GM19452 (cell line): ENCODE measurements at regions not wholly inside any gene's neighbourhood (a gene's known extent, or its start where the extent isn't known, plus 50 kb on each side); places are given as distances from the start of the nearest gene placed in this dataset.

ENCODE experiments used
- ATAC-seq: cut with Tn5 transposase; IDR thresholded peaks from one replicate; pipeline ENCODE4 v1.9.1; 2021; ENCODE audit not compliant: unreplicated experiment

- ATAC-seq, result no peak
Measured at GRCh38 chr14:42687421-42687820, 1080.7 kb downstream of the LRFN5 start.

DNA sequence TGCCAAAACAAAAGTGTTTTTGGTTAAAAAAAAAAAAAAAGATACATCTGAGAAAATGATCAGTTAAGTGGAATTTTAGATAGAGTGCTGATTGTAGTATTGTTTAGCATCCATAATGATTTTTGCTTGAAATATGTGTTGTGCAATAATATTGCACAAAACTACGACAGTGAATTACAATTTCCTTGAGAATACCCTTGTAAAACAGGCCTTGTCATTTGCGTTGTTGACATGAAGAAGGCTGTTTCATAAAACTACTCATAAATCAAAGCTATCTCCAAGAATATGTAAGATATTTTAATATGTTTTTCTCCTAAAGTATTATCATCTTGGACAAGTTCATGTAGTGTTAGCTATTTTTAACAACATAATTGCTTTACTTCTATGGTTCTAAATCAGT, 1077.0 kb downstream of the LRFN5 start:
- ATAC-seq, result no peak

DNA sequence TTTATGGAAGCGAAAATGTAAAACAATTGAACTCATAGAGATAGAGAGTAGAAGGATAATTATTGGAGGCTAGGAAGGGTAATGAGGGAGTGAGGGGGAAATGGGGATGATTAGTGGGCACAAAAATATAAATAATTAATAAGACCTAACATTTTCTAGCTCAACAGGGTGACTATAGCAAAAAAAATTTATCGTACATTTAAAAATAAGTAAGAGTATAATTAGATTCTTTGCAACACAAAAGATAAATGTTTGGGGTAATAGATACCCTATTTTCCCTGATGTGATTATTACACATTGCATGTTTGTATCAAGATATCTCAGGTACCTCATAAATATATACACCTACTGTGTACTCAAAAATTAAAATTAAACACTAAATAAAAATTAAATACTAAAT, 1070.0 kb downstream of the LRFN5 start:
- ATAC-seq, result no peak

GRCh38 chr14:42673963-42674362, 1067.3 kb downstream of the LRFN5 start:
- no peak for ATAC-seq

DNA sequence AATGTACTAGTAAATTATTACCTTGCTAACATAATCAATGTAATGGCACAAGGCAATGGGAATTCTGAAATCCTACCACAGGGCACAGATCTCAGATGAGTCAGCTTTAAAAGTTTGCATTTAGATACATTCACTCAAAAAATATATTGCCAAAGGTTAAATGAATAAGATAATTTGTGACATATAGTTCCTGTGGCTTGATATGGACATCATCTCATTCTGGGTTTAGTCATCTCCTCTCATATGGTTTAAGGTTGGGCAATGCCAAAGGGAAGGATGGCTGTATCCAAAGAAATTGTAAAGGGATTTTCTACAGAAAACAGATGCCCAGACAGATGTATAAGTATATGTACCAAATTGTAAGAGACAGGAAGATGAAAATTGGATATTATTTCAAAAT, 1065.0 kb downstream of the LRFN5 start:
- no peak for ATAC-seq

- ATAC-seq, result no peak
Measured at GRCh38 chr14:42665083-42665482, 1058.4 kb downstream of the LRFN5 start.

- no peak for ATAC-seq
Measured at GRCh38 chr14:42664190-42664589, 1057.5 kb downstream of the LRFN5 start.

DNA sequence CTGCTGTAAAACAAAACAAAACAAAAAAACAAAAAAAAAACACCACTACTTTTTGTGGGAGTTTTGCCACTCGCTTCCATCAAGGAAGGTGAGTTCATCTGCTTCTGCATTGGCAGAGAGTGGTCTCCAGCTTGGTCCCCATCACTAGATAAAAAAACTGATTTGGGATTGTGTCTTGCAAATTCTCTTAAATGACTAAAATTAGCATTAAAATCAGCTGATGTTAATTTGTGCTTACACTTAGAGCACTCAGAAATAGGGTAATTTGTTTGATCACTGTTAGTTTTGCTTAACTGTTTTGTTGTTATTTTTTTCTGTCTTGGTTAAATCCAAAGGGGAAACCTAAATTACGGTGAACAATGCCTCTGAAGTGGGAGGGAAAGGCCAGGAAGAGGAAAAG, 1048.0 kb downstream of the LRFN5 start:
- no peak for ATAC-seq

DNA sequence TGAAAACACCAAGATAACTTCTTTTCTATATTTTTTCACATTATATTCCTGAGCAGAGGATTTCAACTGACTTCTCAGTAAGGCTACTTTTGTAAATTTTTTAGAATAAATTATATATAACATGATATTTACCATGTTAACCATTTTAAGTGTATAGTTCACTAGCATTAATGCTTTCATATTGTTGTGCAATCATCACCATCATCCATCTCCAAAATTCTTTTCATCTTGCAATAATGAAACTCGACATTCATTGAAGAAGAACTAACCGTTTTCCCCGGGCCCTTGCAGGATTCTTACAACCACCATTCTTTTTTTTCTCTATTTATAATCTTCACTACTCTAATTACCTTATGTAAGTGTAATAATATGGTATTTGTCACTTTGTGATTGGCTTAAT, 1036.1 kb downstream of the LRFN5 start:
- ATAC-seq, result no peak

DNA sequence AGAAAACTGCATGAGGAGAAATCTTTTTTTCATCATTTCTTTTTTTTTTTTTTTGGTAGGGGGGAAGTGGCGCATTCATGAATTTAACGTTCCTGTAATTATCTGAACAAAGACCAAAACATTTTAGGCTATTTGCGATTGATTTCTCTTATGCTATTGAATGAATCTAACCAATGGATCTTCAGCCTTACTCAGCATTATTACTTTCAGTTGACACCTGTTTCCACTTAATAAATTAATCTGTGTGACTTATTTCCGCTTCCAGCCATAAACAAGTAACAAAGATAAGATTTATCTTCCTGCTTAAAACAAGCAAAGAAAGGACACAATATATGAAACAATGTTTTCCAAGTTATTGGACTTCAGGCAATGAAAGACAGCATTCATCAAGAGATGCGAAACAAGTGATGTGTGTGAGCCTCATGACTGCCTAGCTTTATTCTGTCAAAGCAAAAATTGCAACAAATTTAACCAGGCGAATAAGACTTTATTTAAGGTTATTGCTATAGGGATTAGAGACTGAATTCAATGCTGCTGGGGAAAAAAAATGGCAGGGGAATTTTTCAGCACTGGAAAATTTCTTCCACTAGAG, 1026.9 kb downstream of the LRFN5 start:
- no peak for ATAC-seq

GRCh38 chr14:42629553-42629952, 1022.9 kb downstream of the LRFN5 start:
- ATAC-seq, result no peak

GRCh38 chr14:42628602-42629001, 1021.9 kb downstream of the LRFN5 start:
- ATAC-seq, result no peak

- no peak for ATAC-seq
Measured at GRCh38 chr14:42626986-42627385, 1020.3 kb downstream of the LRFN5 start.

DNA sequence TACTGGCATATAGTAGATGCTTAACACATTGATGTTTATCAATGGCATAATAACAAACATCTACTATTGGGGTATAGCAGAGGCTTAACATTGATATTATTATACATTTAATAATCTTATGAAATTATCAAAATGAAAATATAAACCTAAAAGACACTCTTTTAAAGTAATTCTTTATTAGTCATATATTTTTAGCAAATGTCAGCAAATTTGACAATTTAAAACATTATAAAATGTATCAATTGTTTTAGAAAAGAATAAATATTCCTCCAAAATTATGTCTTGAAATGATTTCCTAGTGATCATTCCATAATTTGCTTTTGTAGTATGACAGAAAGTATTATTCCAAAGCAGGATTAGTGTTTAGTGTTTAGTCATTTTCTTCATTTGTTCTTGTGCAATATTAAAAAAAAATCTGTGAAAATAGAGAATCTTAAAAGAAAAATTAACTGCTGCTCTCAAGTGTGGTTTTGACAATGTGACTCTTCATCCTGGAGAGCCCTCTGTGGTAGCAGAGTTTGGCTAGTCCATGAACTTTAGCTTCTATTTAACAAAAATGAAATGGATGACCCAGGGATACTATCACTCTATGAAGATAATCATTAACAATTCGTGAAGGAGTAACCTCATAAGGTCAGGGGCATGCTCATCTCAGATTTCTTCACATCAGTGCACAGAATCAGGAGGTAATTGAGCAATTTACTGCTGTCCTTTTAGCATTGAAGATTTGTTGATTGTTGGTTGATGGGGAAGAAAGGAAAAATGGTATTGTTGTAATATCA, 1018.5 kb downstream of the LRFN5 start:
- no peak for ATAC-seq

DNA sequence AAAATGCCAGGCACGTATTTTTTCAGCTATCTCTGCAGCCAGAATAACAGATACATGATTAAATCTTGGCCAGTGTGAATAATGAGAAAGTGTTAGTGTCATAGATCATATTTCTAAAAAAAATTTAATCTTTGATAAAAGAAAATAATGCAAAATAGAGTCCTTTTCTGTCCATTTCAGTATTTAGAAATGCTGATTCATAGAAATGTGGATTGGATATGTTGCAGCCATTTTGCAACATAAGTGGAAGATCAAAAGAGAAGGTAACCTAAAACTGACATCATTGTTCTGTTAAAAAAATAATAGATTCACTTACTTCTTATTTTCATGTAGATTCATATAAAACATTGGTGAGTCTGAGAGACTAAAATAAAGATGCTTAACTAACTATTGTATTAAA, 1010.3 kb downstream of the LRFN5 start:
- ATAC-seq, result no peak

DNA sequence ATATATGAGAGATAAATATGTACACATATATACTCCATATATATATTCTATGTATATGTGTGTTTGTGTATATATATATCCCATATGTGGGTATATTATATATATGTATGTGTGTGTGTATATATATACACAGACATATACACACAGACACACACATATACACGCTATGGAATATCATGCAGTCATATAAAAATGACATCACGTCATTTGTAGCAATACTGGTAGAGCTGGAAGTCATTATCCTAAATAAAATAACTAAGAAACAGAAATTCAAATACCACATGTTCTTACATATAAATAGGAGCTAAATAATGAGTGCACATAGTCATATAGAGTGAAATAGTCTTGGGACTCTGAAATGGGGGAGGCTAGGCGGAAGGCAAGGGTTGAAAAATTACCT, 1000.2 kb downstream of the LRFN5 start:
- no peak for ATAC-seq

DNA sequence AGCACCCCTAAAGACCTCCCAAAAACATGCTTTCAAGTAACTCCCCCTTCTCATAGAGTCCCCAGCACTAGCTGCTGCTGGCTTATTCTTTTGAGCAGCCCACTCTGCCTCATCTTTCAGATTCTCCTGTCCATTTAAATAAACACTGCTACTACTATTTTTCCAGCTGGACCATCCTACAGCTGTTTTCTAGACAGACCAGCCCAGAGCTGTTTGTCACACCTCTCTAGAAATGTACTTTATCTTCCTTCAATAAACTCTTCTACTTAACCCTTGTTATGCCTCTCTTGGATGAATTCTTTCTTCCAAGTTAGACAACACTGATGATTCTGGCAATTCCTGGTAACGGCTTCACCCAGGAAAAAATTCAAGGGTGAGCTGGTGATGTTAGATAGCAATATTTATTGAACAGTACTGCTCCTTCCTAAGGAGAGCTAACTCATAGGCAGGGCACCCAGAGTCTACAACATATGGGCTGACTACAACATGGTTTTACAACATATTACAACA, 995.7 kb downstream of the LRFN5 start:
- no peak for ATAC-seq

DNA sequence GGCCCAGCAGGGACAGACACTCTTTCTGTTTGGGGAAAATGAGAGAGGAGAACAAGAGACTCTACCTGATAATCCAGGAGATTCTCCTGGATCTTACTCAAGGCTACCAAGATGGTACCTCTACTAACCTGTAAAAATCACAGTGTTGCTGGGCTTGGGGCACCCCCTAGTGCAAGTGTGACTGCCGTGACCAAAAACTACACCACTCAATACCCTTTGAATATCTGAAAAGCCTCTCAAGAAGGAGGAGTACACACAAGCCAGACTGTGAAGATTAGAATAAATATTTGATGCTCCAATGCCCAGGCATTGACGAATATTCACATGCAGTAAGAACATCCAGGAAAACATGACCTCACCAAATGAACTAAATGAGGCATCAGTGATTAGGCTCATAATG, 965.4 kb downstream of the LRFN5 start:
- ATAC-seq, result no peak

DNA sequence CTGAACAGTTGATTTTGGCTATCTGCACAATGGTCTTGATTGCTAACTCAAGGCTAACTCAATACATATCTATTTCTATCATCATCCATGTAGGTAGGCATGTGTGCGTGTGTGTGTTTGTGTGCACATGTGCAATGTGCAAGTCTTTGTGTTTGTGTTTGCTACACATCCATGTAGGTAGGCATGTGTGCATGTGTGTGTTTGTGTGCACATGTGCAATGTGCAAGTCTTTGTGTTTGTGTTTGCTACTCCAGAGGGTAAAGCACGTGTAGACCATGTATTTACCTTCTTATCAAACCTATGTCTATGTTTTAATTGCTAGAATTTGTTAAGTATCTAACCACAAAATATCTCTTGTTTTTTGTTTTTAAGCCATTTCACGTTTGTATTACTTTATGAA, 962.6 kb downstream of the LRFN5 start:
- no peak for ATAC-seq

DNA sequence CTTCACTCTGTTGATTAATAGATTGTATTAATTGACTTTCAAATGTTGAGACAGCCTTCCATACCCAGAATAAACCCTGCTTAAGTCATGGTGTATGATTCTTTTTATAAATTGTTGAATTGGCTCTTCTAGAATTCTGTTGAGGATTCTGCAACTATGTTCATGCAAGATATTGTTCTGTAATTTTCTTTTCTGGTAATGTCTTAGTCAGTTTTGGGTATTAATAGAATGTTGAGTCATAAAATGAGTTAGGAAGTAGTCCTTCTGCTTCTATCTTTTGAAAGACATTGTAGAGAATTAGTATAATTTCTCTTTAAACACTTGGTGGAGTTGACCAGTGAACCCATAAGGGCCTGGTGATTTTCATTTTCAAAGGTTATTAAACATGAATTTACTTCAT, 958.9 kb downstream of the LRFN5 start:
- ATAC-seq, result no peak

DNA sequence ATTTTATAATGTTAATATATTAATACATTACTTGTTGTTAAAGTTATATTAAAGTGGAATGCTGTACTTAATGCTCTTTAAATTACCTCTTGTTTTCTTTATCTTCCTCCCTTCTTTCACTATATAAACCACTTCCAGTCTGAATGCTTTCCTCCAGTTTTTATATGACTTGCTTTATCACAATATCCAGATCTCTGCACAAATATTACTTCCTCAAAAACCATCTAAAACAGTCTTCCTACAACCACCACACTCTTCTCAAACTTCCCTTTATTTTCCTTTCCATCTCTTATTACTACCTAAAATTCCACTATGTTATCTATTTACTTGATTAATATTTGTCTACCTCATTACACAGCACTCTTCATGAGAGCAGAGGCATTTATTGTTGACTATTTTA, 956.6 kb downstream of the LRFN5 start:
- no peak for ATAC-seq

DNA sequence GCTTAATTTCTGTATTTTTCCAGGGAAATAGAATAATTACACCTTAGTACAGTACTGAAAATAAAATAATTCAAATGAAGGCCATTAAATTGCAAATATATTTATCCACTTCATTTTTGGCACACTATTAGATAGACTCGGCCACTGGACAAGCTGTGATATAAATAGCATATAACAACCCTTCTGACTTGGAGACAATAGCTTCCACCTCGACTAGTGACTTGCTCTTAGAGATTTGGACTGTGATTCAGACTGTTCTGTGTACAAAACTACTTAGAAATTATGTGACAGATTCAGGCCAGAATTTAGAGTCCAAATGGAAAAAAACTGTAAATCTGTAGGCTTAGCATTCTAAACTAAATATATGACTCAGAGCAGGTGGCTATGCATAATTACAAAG, 949.9 kb downstream of the LRFN5 start:
- no peak for ATAC-seq

DNA sequence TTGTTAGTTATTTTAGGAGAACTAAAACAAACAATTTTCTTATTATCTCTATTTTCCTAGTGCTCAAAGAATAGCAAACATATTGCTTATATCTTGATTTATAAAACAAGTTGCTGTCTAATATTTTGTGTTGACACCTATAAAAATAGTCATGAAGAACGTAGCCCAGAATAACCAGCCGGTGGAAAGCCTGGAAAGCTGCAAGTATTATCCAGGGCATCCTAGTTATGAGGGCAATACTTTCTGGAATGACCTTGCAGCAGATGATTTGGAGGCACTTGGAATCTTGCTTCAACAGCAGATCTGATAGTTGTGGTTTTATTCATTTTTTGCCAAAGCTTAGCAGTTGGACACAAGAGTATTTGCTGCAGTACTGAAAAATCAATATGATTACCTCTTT, 948.7 kb downstream of the LRFN5 start:
- no peak for ATAC-seq
